GM21529 (cell line): ENCODE measurements at regions not wholly inside any gene's neighbourhood (a gene's known extent, or its start where the extent isn't known, plus 50 kb on each side); places are given as distances from the start of the nearest gene placed in this dataset.
"Not testable (repeated sequence)": the region's sequence is repeated elsewhere in the genome, so short reads cannot be mapped to it uniquely, and the experiment has no call there.

Experiments
- ATAC-seq: cut with Tn5 transposase; IDR thresholded peaks from one replicate; pipeline ENCODE4 v1.9.1; 2021; ENCODE audit not compliant: unreplicated experiment

GRCh38 chr1:74818241-74818640 lies 85.3 kb downstream of the TYW3 start:
- ATAC-seq, result no peak

- no peak for ATAC-seq
These were observed 85.9 kb downstream of the TYW3 start for GRCh38 chr1:74818661-74819456.

GRCh38 chr1:74822851-74823401 lies 90.0 kb downstream of the TYW3 start:
- no peak for ATAC-seq

- peak; percentile 92 for ATAC-seq
These were observed 91.7 kb downstream of the TYW3 start for GRCh38 chr1:74824497-74825107.

GRCh38 chr1:74830766-74831165 lies 97.8 kb downstream of the TYW3 start:
- ATAC-seq, result no peak

- no peak for ATAC-seq
These were observed 101.3 kb downstream of the TYW3 start for GRCh38 chr1:74834261-74834660.

- ATAC-seq, result no peak
These were observed 102.1 kb downstream of the TYW3 start for GRCh38 chr1:74835051-74835450.

- ATAC-seq, result no peak
These were observed 109.8 kb downstream of the TYW3 start for GRCh38 chr1:74842726-74843125.

GRCh38 chr1:74847715-74848114 lies 114.8 kb downstream of the TYW3 start:
- no peak for ATAC-seq

GRCh38 chr1:74853756-74854155 lies 120.8 kb downstream of the TYW3 start:
- no peak for ATAC-seq

GRCh38 chr1:74856174-74856573 lies 123.2 kb downstream of the TYW3 start:
- ATAC-seq, result no peak

GRCh38 chr1:74857676-74858075 lies 124.7 kb downstream of the TYW3 start:
- peak; percentile 36 for ATAC-seq

GRCh38 chr1:74858136-74858535 lies 125.2 kb downstream of the TYW3 start:
- ATAC-seq, result peak; percentile 78

GRCh38 chr1:74861867-74862266 lies 128.9 kb downstream of the TYW3 start:
- ATAC-seq, result no peak

GRCh38 chr1:74869702-74870101 lies 136.8 kb downstream of the TYW3 start:
- ATAC-seq, result no peak

GRCh38 chr1:74877366-74877765 lies 144.4 kb downstream of the TYW3 start:
- not testable (repeated sequence) for ATAC-seq

GRCh38 chr1:74895411-74895810 lies 162.5 kb downstream of the TYW3 start:
- no peak for ATAC-seq

GRCh38 chr1:74908131-74908530 lies 175.2 kb downstream of the TYW3 start:
- no peak for ATAC-seq

- ATAC-seq, result no peak
These were observed 175.8 kb downstream of the TYW3 start for GRCh38 chr1:74908797-74909196.

- ATAC-seq, result no peak
These were observed 181.0 kb downstream of the TYW3 start for GRCh38 chr1:74913978-74914377.

- no peak for ATAC-seq
These were observed 200.5 kb downstream of the TYW3 start for GRCh38 chr1:74933500-74933899.

GRCh38 chr1:74935446-74935845 lies 198.7 kb upstream of the LHX8 start:
- ATAC-seq, result no peak
